OCI-LY7 (cell line): ENCODE measurements at regions not wholly inside any gene's neighbourhood (a gene's known extent, or its start where the extent isn't known, plus 50 kb on each side); places are given as distances from the start of the nearest gene placed in this dataset.

Experiments
- BruUV-seq: library from RNA; stranded (reverse); fragments of 400-500 nt; replicated peaks from 2 replicates; lab custom pipeline; 2021; lab: Mats Ljungman, UMichigan
- CTCF ChIA-PET: fragments of 300-600 bp; sonication (Branson Sonifier 250); formaldehyde crosslinking; loops from one replicate; lab custom pipeline; 2022; ENCODE audit warnings: antibody characterized with exemption; ENCODE audit not compliant: unreplicated experiment; lab: Charles Lee
- POLR2A ChIA-PET: fragments of 300-600 bp; sonication (Branson Sonifier 250); formaldehyde crosslinking; loops from one replicate; lab custom pipeline; 2022; ENCODE audit warnings: antibody characterized with exemption; lab: Charles Lee
- DNase-seq: peaks from one replicate; pipeline ENCODE4 v3.0.0-alpha.2; 2015; ENCODE audit warnings: low spot score
- H2AFZ ChIP-seq: fragments of 200-600 bp; sonication (generic), shearing (Covaris generic); 2 replicates; pipeline ENCODE4 v1.6.1; 2014; ENCODE audit warnings: mild to moderate bottlenecking, antibody characterized with exemption, low read length, moderate library complexity
- H3K27ac ChIP-seq: fragments of 200-600 bp; sonication (generic); 2 replicates; pipeline ENCODE4 v1.5.1; 2014; ENCODE audit warnings: mixed run types, low read depth, mild to moderate bottlenecking, moderate library complexity, low read length, inconsistent platforms; ENCODE audit not compliant: poor library complexity, severe bottlenecking
- H3K36me3 ChIP-seq: fragments of 200-600 bp; sonication (generic); 2 replicates; pipeline ENCODE4 v1.6.1; 2014; ENCODE audit warnings: mild to moderate bottlenecking, antibody characterized with exemption, low read length, moderate library complexity, mixed read lengths; ENCODE audit not compliant: insufficient read depth
- H3K4me1 ChIP-seq: fragments of 200-600 bp; sonication (generic); 2 replicates; pipeline ENCODE4 v1.5.1; 2014; ENCODE audit warnings: mild to moderate bottlenecking, low read length; ENCODE audit not compliant: insufficient read depth, poor library complexity, severe bottlenecking
- H3K4me2 ChIP-seq: fragments of 200-600 bp; sonication (generic); 2 replicates; pipeline ENCODE4 v1.6.1; 2014; ENCODE audit warnings: mild to moderate bottlenecking, low read length
- H3K4me3 ChIP-seq: fragments of 200-600 bp; sonication (generic); 2 replicates; pipeline ENCODE4 v1.5.1; 2014; ENCODE audit warnings: mild to moderate bottlenecking, low read depth, low read length; ENCODE audit not compliant: poor library complexity, severe bottlenecking
- H3K79me2 ChIP-seq: fragments of 200-600 bp; sonication (generic); 2 replicates; pipeline ENCODE4 v1.6.1; 2016; ENCODE audit warnings: low read depth, mild to moderate bottlenecking, low read length, moderate library complexity, mixed read lengths; ENCODE audit not compliant: insufficient read depth
- H3K9me2 ChIP-seq: fragments of 200-600 bp; sonication (generic); 2 replicates; pipeline ENCODE4 v1.6.1; 2016; ENCODE audit warnings: mild to moderate bottlenecking, low read length, mixed read lengths; ENCODE audit not compliant: insufficient read depth
- H3K9me3 ChIP-seq: fragments of 200-600 bp; sonication (generic); 2 replicates; pipeline ENCODE4 v1.6.1; 2014; ENCODE audit warnings: mild to moderate bottlenecking, mixed run types, low read length, mixed read lengths
- H4K20me1 ChIP-seq: fragments of 200-600 bp; sonication (generic); 2 replicates; pipeline ENCODE4 v1.6.1; 2014; ENCODE audit warnings: mild to moderate bottlenecking, antibody characterized with exemption, low read length, moderate library complexity, mixed read lengths; ENCODE audit not compliant: insufficient read depth
- CTCF ChIP-seq: fragments of 200-600 bp; sonication (generic); conservative IDR thresholded peaks from 2 replicates; pipeline ENCODE4 v1.5.1; 2014; ENCODE audit warnings: mild to moderate bottlenecking, antibody characterized with exemption, low read length, moderate library complexity, mixed read lengths
- EZH2phosphoT487 ChIP-seq: fragments of 200-600 bp; sonication (generic); IDR thresholded peaks from 2 replicates; pipeline ENCODE4 v1.6.1; 2018; ENCODE audit warnings: low read depth, borderline replicate concordance, mild to moderate bottlenecking, mixed run types, antibody characterized with exemption, low read length, moderate library complexity, mixed read lengths
- intact Hi-C: fragments of 100-400 bp; cut with micrococcal nuclease; formaldehyde crosslinking; loops from one replicate; pipeline ENCODE4 v1.10.0; 2022; ENCODE audit not compliant: unreplicated experiment

- Histone ChIP-seq H4K20me1 (no peaks in the 10 kb centered on the region), H3K4me2 (no peak overlapping the region), H2AFZ (no peak overlapping the region), H3K79me2 (no peaks in the 10 kb centered on the region), H3K9me3 (no peaks in the 10 kb centered on the region), H3K4me1 (no peaks in the 10 kb centered on the region), H3K4me3 (no peak overlapping the region), H3K9me2 (no peaks in the 10 kb centered on the region), H3K27ac (no peak overlapping the region), H3K36me3 (no peaks in the 10 kb centered on the region)
- no peak for DNase-seq
- no TSS peak for BruUV-seq
- ChIA-PET POLR2A (no interaction called here), CTCF (no interaction called here)
- no peak for TF ChIP-seq EZH2phosphoT487
- TF ChIP-seq CTCF = no peak
- intact Hi-C loops = no loop called here
Measured at GRCh38 chr10:83750604-83751003, 388.7 kb upstream of the GHITM start.

DNA sequence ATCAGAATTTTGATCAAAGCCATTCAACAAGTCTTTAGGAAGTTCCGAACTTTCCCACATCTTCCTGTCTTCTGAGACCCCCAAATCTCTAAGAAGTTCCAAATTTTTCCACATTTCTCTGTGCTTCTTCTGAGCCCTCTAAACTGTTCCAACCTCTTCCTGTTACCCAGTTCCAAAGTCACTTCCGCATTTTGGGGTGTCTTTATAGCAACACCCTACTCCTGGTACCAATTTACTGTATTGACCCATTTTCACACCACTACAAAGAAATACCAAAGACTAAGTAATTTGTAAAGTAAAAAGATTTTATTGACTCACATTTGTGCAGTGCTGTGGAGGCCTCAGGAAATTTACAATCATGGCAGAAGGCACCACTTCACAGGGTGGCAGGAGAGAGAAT is 385.8 kb upstream of the GHITM start:
- H3K36me3 ChIP-seq = no peaks in the 10 kb centered on the region
- POLR2A ChIA-PET = no interaction called here
- intact Hi-C loops = no loop called here
- H4K20me1 ChIP-seq = no peaks in the 10 kb centered on the region
- no peak overlapping the region for H3K27ac ChIP-seq
- no TSS peak for BruUV-seq
- no peak overlapping the region for H3K4me3 ChIP-seq
- CTCF ChIA-PET = no interaction called here
- H3K79me2 ChIP-seq = no peaks in the 10 kb centered on the region
- TF ChIP-seq CTCF = no peak
- TF ChIP-seq EZH2phosphoT487 = no peak
- DNase-seq = no peak
- H3K4me2 ChIP-seq = no peak overlapping the region
- H3K9me3 ChIP-seq = no peaks in the 10 kb centered on the region
- H3K4me1 ChIP-seq = no peaks in the 10 kb centered on the region
- no peaks in the 10 kb centered on the region for H3K9me2 ChIP-seq
- H2AFZ ChIP-seq = no peak overlapping the region

DNA sequence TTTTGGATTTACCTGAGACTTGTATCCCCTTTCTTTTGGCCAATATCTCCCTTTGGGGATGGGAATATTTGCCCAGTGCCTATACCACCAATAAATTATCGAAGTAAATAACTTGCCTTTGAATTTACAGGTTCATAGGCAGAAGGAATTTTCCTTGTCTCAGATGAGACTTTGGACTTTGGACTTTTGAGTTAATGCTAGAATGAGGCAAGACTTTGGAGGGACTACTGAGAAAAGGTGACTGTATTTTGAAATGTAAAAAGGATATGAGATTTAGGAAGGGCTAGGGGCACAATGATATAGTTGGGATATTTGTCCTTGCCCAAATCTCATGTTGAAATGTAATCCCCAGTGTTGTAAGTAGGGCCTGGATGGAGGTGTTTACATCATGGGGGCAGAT is 384.5 kb upstream of the GHITM start:
- H3K27ac ChIP-seq = no peak overlapping the region
- no peaks in the 10 kb centered on the region for H4K20me1 ChIP-seq
- no peaks in the 10 kb centered on the region for H3K36me3 ChIP-seq
- H3K9me2 ChIP-seq = no peaks in the 10 kb centered on the region
- no TSS peak for BruUV-seq
- no peak for DNase-seq
- intact Hi-C loops = no loop called here
- H3K4me2 ChIP-seq = no peak overlapping the region
- H3K4me1 ChIP-seq = no peaks in the 10 kb centered on the region
- H3K4me3 ChIP-seq = no peak overlapping the region
- ChIA-PET CTCF (no interaction called here), POLR2A (no interaction called here)
- H3K79me2 ChIP-seq = no peaks in the 10 kb centered on the region
- no peak overlapping the region for H2AFZ ChIP-seq
- no peaks in the 10 kb centered on the region for H3K9me3 ChIP-seq
- TF ChIP-seq EZH2phosphoT487 (no peak), CTCF (no peak)
